Osteoblast (primary cell): ENCODE measurements at regions not wholly inside any gene's neighbourhood (a gene's known extent, or its start where the extent isn't known, plus 50 kb on each side); places are given as distances from the start of the nearest gene placed in this dataset.
"Not testable (repeated sequence)": the region's sequence is repeated elsewhere in the genome, so short reads cannot be mapped to it uniquely, and the experiment has no call there.

ENCODE experiments used
- DNase-seq: peaks from one replicate; pipeline ENCODE4 v3.0.0; 2011; ENCODE audit warnings: low spot score, mixed read lengths; ENCODE audit not compliant: insufficient read length; ENCODE audit errors: missing footprints
- H2AFZ ChIP-seq: 2 replicates; pipeline ENCODE4 v1.6.0; 2011; ENCODE audit warnings: mild to moderate bottlenecking, low read length
- H3K27ac ChIP-seq: 2 replicates; pipeline ENCODE4 v1.5.1; 2011; ENCODE audit warnings: mild to moderate bottlenecking, low read depth, low read length, moderate library complexity
- H3K27me3 ChIP-seq: 2 replicates; pipeline ENCODE4 v1.6.0; 2012; ENCODE audit warnings: mild to moderate bottlenecking, control low read depth, inconsistent platforms, low read length, moderate library complexity; ENCODE audit not compliant: insufficient read depth
- H3K36me3 ChIP-seq: 2 replicates; pipeline ENCODE4 v1.5.1; 2011; ENCODE audit warnings: mild to moderate bottlenecking, low read length, control low read depth, moderate library complexity; ENCODE audit not compliant: insufficient read depth
- H3K4me1 ChIP-seq: 2 replicates; pipeline ENCODE4 v1.5.1; 2011; ENCODE audit warnings: mild to moderate bottlenecking, low read length, control low read depth, moderate library complexity; ENCODE audit not compliant: insufficient read depth
- H3K4me2 ChIP-seq: 2 replicates; pipeline ENCODE4 v1.6.0; 2011; ENCODE audit warnings: mild to moderate bottlenecking, low read length; ENCODE audit not compliant: insufficient read depth
- H3K4me3 ChIP-seq: fragments of 200-600 bp; sonication (generic); 3 replicates; pipeline ENCODE4 v1.5.1; 2012; ENCODE audit warnings: mild to moderate bottlenecking, low read length, inconsistent platforms; ENCODE audit not compliant: insufficient read depth
- H3K79me2 ChIP-seq: 2 replicates; pipeline ENCODE4 v1.6.0; 2012; ENCODE audit warnings: mild to moderate bottlenecking, low read length, control low read depth, inconsistent platforms; ENCODE audit not compliant: insufficient read depth
- H3K9me3 ChIP-seq: 2 replicates; pipeline ENCODE4 v1.5.1; 2011; ENCODE audit warnings: low read depth, low read length, control low read depth
- H4K20me1 ChIP-seq: 2 replicates; pipeline ENCODE4 v1.6.0; 2012; ENCODE audit warnings: mild to moderate bottlenecking, low read length, control low read depth; ENCODE audit not compliant: insufficient read depth
- CTCF ChIP-seq: IDR thresholded peaks from 2 replicates; pipeline ENCODE4 v1.5.1; 2011; ENCODE audit warnings: mild to moderate bottlenecking, low read depth, low read length, moderate library complexity; ENCODE audit errors: extremely low read depth

GRCh38 chr6:94835264-94835663 is 742.1 kb upstream of the MANEA start:
- H4K20me1 ChIP-seq, result no peaks in the 10 kb centered on the region
- H2AFZ ChIP-seq, result no peak overlapping the region
- DNase-seq, result no peak
- no peaks in the 10 kb centered on the region for H3K79me2 ChIP-seq
- no peak overlapping the region for H3K27ac ChIP-seq
- peaks cover 2% of the 10 kb centered on the region for H3K9me3 ChIP-seq
- no peak overlapping the region for H3K4me2 ChIP-seq
- no peaks in the 10 kb centered on the region for H3K4me1 ChIP-seq
- no peaks in the 10 kb centered on the region for H3K27me3 ChIP-seq
- no peak for TF ChIP-seq CTCF
- H3K36me3 ChIP-seq, result no peaks in the 10 kb centered on the region
- no peak overlapping the region for H3K4me3 ChIP-seq

GRCh38 chr6:94813806-94814205 is 763.5 kb upstream of the MANEA start:
- Histone ChIP-seq H3K4me1 (no peaks in the 10 kb centered on the region), H3K9me3 (no peaks in the 10 kb centered on the region), H3K4me3 (no peak overlapping the region), H3K27me3 (no peaks in the 10 kb centered on the region), H3K27ac (no peak overlapping the region), H3K36me3 (no peaks in the 10 kb centered on the region), H2AFZ (no peak overlapping the region), H3K4me2 (no peak overlapping the region), H4K20me1 (no peaks in the 10 kb centered on the region), H3K79me2 (no peaks in the 10 kb centered on the region)
- no peak for TF ChIP-seq CTCF
- no peak for DNase-seq

- Histone ChIP-seq H2AFZ (no peak overlapping the region), H3K36me3 (no peaks in the 10 kb centered on the region), H4K20me1 (no peaks in the 10 kb centered on the region), H3K79me2 (no peaks in the 10 kb centered on the region), H3K9me3 (no peaks in the 10 kb centered on the region), H3K27ac (no peak overlapping the region), H3K4me3 (no peak overlapping the region), H3K4me1 (no peaks in the 10 kb centered on the region), H3K27me3 (no peaks in the 10 kb centered on the region), H3K4me2 (no peak overlapping the region)
- no peak for TF ChIP-seq CTCF
- DNase-seq, result no peak
Observed at GRCh38 chr6:94801344-94801743, 776.0 kb upstream of the MANEA start.

- DNase-seq, result no peak
- no peaks in the 10 kb centered on the region for H3K27me3 ChIP-seq
- H3K79me2 ChIP-seq, result no peaks in the 10 kb centered on the region
- no peak overlapping the region for H3K4me2 ChIP-seq
- H3K27ac ChIP-seq, result no peak overlapping the region
- H4K20me1 ChIP-seq, result no peaks in the 10 kb centered on the region
- H3K36me3 ChIP-seq, result no peaks in the 10 kb centered on the region
- H3K4me1 ChIP-seq, result no peaks in the 10 kb centered on the region
- H3K9me3 ChIP-seq, result peaks cover 2% of the 10 kb centered on the region
- no peak overlapping the region for H2AFZ ChIP-seq
- no peak for TF ChIP-seq CTCF
- no peak overlapping the region for H3K4me3 ChIP-seq
Observed at GRCh38 chr6:94785514-94785913, 791.8 kb upstream of the MANEA start.

- H3K4me2 ChIP-seq, H4K20me1 ChIP-seq, H3K27ac ChIP-seq, H3K27me3 ChIP-seq, H3K36me3 ChIP-seq, H3K4me1 ChIP-seq, H2AFZ ChIP-seq, DNase-seq, H3K79me2 ChIP-seq, H3K4me3 ChIP-seq, H3K9me3 ChIP-seq: not testable (repeated sequence)
Observed at GRCh38 chr6:94785081-94785480, 792.3 kb upstream of the MANEA start.
